Trophoblast cell (in vitro differentiated cells and primary cell): ENCODE measurements at regions not wholly inside any gene's neighbourhood (a gene's known extent, or its start where the extent isn't known, plus 50 kb on each side); places are given as distances from the start of the nearest gene placed in this dataset.
A peak's percentile ranks its signal among the peaks of the same experiment; 100 is the strongest.

Source experiments
- DNase-seq, 2 donors: peaks; one replicate each; pipeline ENCODE4 v3.0.0-alpha.2; 2016
- H2AFZ ChIP-seq: 2 replicates; pipeline ENCODE4 v1.6.1; 2013; ENCODE audit warnings: low read length, moderate library complexity, mild to moderate bottlenecking; ENCODE audit not compliant: insufficient read depth, poor library complexity
- H2AK5ac ChIP-seq: 2 replicates; pipeline ENCODE4 v1.6.1; 2013; ENCODE audit warnings: mild to moderate bottlenecking, low read length
- H2BK120ac ChIP-seq: 2 replicates; pipeline ENCODE4 v1.6.1; 2013; ENCODE audit warnings: low read length, mild to moderate bottlenecking, moderate library complexity; ENCODE audit not compliant: insufficient read depth, poor library complexity
- H2BK12ac ChIP-seq: 2 replicates; pipeline ENCODE4 v1.6.1; 2013; ENCODE audit warnings: mild to moderate bottlenecking, low read length, moderate library complexity
- H2BK5ac ChIP-seq: 2 replicates; pipeline ENCODE4 v1.6.1; 2013; ENCODE audit warnings: low read length, low read depth, moderate library complexity, mild to moderate bottlenecking; ENCODE audit not compliant: poor library complexity
- H3K14ac ChIP-seq: 2 replicates; pipeline ENCODE4 v1.6.1; 2013; ENCODE audit warnings: mild to moderate bottlenecking, low read length
- H3K18ac ChIP-seq: 2 replicates; pipeline ENCODE4 v1.6.1; 2013; ENCODE audit warnings: mild to moderate bottlenecking, low read length
- H3K23ac ChIP-seq: 2 replicates; pipeline ENCODE4 v1.6.1; 2013; ENCODE audit warnings: low read length
- H3K27ac ChIP-seq: 2 replicates; pipeline ENCODE4 v1.5.1; 2013; ENCODE audit warnings: low read depth, mild to moderate bottlenecking, inconsistent platforms, low read length, moderate library complexity
- H3K27me3 ChIP-seq: 2 replicates; pipeline ENCODE4 v1.6.1; 2013; ENCODE audit warnings: inconsistent platforms, mild to moderate bottlenecking, low read length, moderate library complexity; ENCODE audit not compliant: insufficient read depth
- H3K36me3 ChIP-seq, 2 experiments: 1 replicate in 1 of 2; 2 replicates in 1 of 2; pipeline ENCODE4 v1.6.1; 2013; ENCODE audit warnings: low read length in 2 of 2, mild to moderate bottlenecking in 2 of 2, moderate library complexity in 1 of 2; ENCODE audit not compliant: insufficient read depth in 2 of 2, control insufficient read depth in 1 of 2
- H3K4ac ChIP-seq: 2 replicates; pipeline ENCODE4 v1.6.1; 2013; ENCODE audit warnings: low read depth, mild to moderate bottlenecking, low read length, moderate library complexity
- H3K4me1 ChIP-seq, 2 experiments: 1 replicate in 1 of 2; 2 replicates in 1 of 2; pipeline ENCODE4 v1.6.1; 2013; ENCODE audit warnings: low read length in 2 of 2, mild to moderate bottlenecking in 2 of 2, moderate library complexity in 1 of 2; ENCODE audit not compliant: insufficient read depth in 2 of 2, control insufficient read depth in 1 of 2
- H3K4me2 ChIP-seq: 2 replicates; pipeline ENCODE4 v1.6.1; 2013; ENCODE audit warnings: inconsistent platforms, mild to moderate bottlenecking, low read length, moderate library complexity
- H3K4me3 ChIP-seq: 2 replicates; pipeline ENCODE4 v1.5.1; 2013; ENCODE audit warnings: mild to moderate bottlenecking, low read depth, low read length, inconsistent platforms
- H3K79me1 ChIP-seq: one replicate; pipeline ENCODE4 v1.6.1; 2013; ENCODE audit warnings: low read length
- H3K79me2 ChIP-seq: 2 replicates; pipeline ENCODE4 v1.6.1; 2013; ENCODE audit warnings: low read length, mild to moderate bottlenecking; ENCODE audit not compliant: control insufficient read depth, insufficient read depth, poor library complexity
- H3K9ac ChIP-seq: 2 replicates; pipeline ENCODE4 v1.6.1; 2013; ENCODE audit warnings: mild to moderate bottlenecking, low read length
- H3K9me3 ChIP-seq: 2 replicates; pipeline ENCODE4 v1.6.1; 2013; ENCODE audit warnings: low read depth, mild to moderate bottlenecking, control low read depth, inconsistent platforms, low read length; ENCODE audit not compliant: insufficient read depth
- H4K12ac ChIP-seq: 2 replicates; pipeline ENCODE4 v1.6.1; 2013; ENCODE audit warnings: low read depth, mild to moderate bottlenecking, low read length, moderate library complexity
- H4K8ac ChIP-seq: 2 replicates; pipeline ENCODE4 v1.6.1; 2013; ENCODE audit warnings: low read depth, mild to moderate bottlenecking, low read length, moderate library complexity
- H4K91ac ChIP-seq: one replicate; pipeline ENCODE4 v1.6.1; 2013; ENCODE audit warnings: low read depth, mild to moderate bottlenecking, low read length, moderate library complexity
- WGBS: extraction: QIAGEN DNeasy Blood & Tissue Kit; methylation state at CpG from one replicate; pipeline ENCODE4 v1.1.7; 2013; ENCODE audit warnings: missing lambda C conversion rate; ENCODE audit not compliant: insufficient read length, insufficient coverage; ENCODE audit errors: extremely low coverage; 5-methylcytosine and 5-hydroxymethylcytosine counted together

DNA sequence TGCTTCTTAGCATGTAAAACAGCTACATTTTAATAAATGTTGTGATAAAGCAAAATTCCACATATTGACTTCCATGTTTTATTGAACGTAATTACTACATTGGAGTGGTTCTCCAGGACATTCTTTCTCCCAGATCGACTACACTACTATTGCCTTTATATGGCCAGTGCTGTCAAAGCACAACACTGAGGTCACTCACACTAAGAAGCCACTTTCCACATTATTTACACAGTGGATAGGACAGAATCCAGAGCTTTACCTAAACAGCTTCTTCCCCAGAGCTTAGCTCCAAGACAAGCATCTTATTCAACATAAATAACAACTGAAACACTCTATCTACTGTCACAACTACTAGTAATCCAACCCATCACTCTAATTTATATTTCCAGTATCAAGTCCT is 73.9 kb upstream of the WDR75 start:
- Histone ChIP-seq H2BK5ac (no peak overlapping the region), H3K79me1 (no peaks in the 10 kb centered on the region), H3K9me3 (no peaks in the 10 kb centered on the region), H3K79me2 (no peaks in the 10 kb centered on the region), H2AK5ac (no peak overlapping the region), H3K4me1 (peaks cover 3% of the 10 kb centered on the region in 2 experiments), H4K8ac (no peak overlapping the region), H2BK120ac (no peak overlapping the region), H3K14ac (no peak overlapping the region), H2AFZ (no peak overlapping the region), H3K9ac (no peak overlapping the region), H4K91ac (no peak overlapping the region), H3K4ac (no peak overlapping the region), H3K4me2 (no peak overlapping the region), H2BK12ac (no peak overlapping the region), H3K27ac (no peak overlapping the region), H3K36me3 (no peaks in the 10 kb centered on the region), H3K23ac (no peak overlapping the region), H3K4me3 (no peak overlapping the region), H4K12ac (no peak overlapping the region), H3K18ac (no peak overlapping the region), H3K27me3 (no peaks in the 10 kb centered on the region)
- no CpG with 5 or more reads among the region's 2 CpGs for WGBS
- DNase-seq, result no peak

DNA sequence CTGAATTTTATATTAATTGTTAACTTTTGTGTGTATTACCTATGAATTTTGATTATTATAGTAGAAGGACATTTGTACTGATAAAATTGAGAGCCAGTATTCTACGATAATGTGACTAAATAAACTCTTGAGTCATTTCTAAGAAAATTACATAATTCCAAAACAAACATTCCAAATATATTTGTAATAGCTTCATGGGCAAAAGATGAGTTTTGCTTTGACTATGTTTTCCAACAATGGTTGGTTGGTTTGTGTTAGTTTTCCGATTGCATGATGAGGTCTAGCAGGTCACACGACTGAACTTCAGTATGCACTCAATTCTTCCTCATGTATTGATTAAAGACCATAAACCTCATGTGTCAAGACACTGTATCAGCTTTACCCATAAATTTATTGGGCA is 71.7 kb upstream of the WDR75 start:
- H3K9ac ChIP-seq, result no peak overlapping the region
- H3K9me3 ChIP-seq, result no peaks in the 10 kb centered on the region
- no peak overlapping the region for H3K4ac ChIP-seq
- no peak overlapping the region for H2BK5ac ChIP-seq
- no peak overlapping the region for H4K8ac ChIP-seq
- peak in 1 of 2 donors; percentile 58 for DNase-seq
- no peak overlapping the region for H2AK5ac ChIP-seq
- no peaks in the 10 kb centered on the region for H3K79me2 ChIP-seq
- no peak overlapping the region for H2BK12ac ChIP-seq
- no peak overlapping the region for H2BK120ac ChIP-seq
- no peak overlapping the region for H4K12ac ChIP-seq
- no peak overlapping the region for H2AFZ ChIP-seq
- H3K79me1 ChIP-seq, result no peaks in the 10 kb centered on the region
- WGBS, result no CpG with 5 or more reads among the region's 3 CpGs
- H3K27ac ChIP-seq, result no peak overlapping the region
- no peak overlapping the region for H4K91ac ChIP-seq
- H3K36me3 ChIP-seq, result no peaks in the 10 kb centered on the region
- no peak overlapping the region for H3K14ac ChIP-seq
- no peak overlapping the region for H3K4me2 ChIP-seq
- H3K23ac ChIP-seq, result no peak overlapping the region
- peaks cover 3% of the 10 kb centered on the region in 2 experiments for H3K4me1 ChIP-seq
- no peaks in the 10 kb centered on the region for H3K27me3 ChIP-seq
- H3K18ac ChIP-seq, result no peak overlapping the region
- no peak overlapping the region for H3K4me3 ChIP-seq

DNA sequence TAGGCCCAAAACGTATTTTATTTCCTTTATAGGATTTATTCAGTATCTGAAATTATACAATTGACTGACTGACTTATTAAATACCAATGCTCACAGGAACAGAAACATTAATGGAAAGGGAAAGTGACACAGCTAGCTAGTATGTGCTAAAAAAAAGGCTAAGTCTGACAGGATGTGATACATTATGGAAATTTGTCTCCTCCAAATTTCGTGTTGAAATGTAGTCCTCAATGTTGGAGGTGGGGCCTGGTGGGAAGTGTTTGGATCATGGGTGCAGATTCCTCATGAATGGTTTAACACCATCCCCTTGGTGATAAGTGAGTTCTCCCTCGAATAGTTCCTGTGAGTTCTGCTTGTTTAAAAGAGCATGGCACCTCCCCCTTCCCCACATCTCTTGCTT is 70.6 kb upstream of the WDR75 start:
- Histone ChIP-seq H3K4me3 (no peak overlapping the region), H3K14ac (no peak overlapping the region), H3K18ac (no peak overlapping the region), H3K4me1 (peaks cover 3% of the 10 kb centered on the region in 2 experiments), H3K9me3 (no peaks in the 10 kb centered on the region), H2BK12ac (peak overlapping the region; percentile 76), H3K23ac (no peak overlapping the region), H3K4ac (no peak overlapping the region), H2BK5ac (no peak overlapping the region), H3K27ac (no peak overlapping the region), H3K27me3 (no peaks in the 10 kb centered on the region), H2AFZ (no peak overlapping the region), H4K8ac (no peak overlapping the region), H4K91ac (peak overlapping the region; percentile 28), H3K9ac (no peak overlapping the region), H3K79me2 (no peaks in the 10 kb centered on the region), H4K12ac (no peak overlapping the region), H3K79me1 (no peaks in the 10 kb centered on the region), H2AK5ac (no peak overlapping the region), H2BK120ac (no peak overlapping the region), H3K36me3 (no peaks in the 10 kb centered on the region), H3K4me2 (no peak overlapping the region)
- no peak for DNase-seq
- WGBS, result 100% methylated on average over 1 of the region's 3 CpGs

DNA sequence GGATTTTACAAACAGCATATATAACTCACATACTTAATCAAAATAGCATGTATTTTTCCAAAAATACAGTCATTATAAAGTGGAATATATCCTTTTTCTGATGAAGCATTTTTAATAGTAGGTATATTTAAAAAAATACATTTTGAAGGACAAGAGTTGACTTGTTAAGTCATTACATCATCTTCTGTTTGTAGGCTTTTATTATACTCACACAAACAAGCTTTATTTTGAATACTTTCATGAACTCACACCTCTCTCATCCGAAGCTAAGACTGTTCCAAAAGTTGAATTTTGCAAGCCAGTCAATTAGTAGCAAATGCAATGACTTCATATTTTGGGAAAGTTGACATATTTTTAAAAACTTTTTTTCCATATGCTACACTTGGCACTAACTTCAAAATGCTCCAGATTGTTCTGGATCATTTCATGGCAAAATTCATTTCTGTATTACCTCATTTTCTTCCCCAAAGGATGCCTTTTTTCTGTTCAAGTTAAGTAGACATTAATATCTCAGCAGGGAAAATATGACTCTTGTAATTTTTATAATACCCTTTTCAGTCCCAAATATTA is 68.5 kb upstream of the WDR75 start:
- H2BK120ac ChIP-seq, result no peak overlapping the region
- H3K9ac ChIP-seq, result no peak overlapping the region
- DNase-seq, result no peak
- H2AK5ac ChIP-seq, result no peak overlapping the region
- no peak overlapping the region for H4K8ac ChIP-seq
- H3K4me2 ChIP-seq, result no peak overlapping the region
- no peak overlapping the region for H2BK12ac ChIP-seq
- no peak overlapping the region for H2AFZ ChIP-seq
- no peak overlapping the region for H3K27ac ChIP-seq
- no peaks in the 10 kb centered on the region for H3K36me3 ChIP-seq
- no peak overlapping the region for H3K4me3 ChIP-seq
- no peak overlapping the region for H3K18ac ChIP-seq
- H3K79me2 ChIP-seq, result no peaks in the 10 kb centered on the region
- peaks cover 2% of the 10 kb centered on the region for H3K79me1 ChIP-seq
- H3K27me3 ChIP-seq, result no peaks in the 10 kb centered on the region
- no CpG with 5 or more reads among the region's 1 CpG for WGBS
- H3K14ac ChIP-seq, result no peak overlapping the region
- H3K4me1 ChIP-seq, result no peaks in the 10 kb centered on the region
- no peak overlapping the region for H3K23ac ChIP-seq
- no peak overlapping the region for H4K12ac ChIP-seq
- no peaks in the 10 kb centered on the region for H3K9me3 ChIP-seq
- no peak overlapping the region for H2BK5ac ChIP-seq
- H3K4ac ChIP-seq, result no peak overlapping the region
- no peak overlapping the region for H4K91ac ChIP-seq
